Smooth muscle cell (in vitro differentiated cells): ENCODE measurements at regions not wholly inside any gene's neighbourhood (a gene's known extent, or its start where the extent isn't known, plus 50 kb on each side); places are given as distances from the start of the nearest gene placed in this dataset.

Experiments used
- DNase-seq: peaks from one replicate; lab custom pipeline; 2025; ENCODE audit not compliant: unreplicated experiment; lab: John Stamatoyannopoulos, UW
- H2AFZ ChIP-seq: fragments of 200-600 bp; sonication (generic); 2 replicates; pipeline ENCODE4 v1.6.0; 2016; ENCODE audit warnings: antibody characterized with exemption, low read depth, mild to moderate bottlenecking
- H3F3A ChIP-seq: fragments of 200-600 bp; sonication (generic); 2 replicates; pipeline ENCODE4 v1.6.0; 2017; ENCODE audit warnings: antibody characterized with exemption, low read depth
- H3K27ac ChIP-seq: fragments of 200-600 bp; sonication (generic); 2 replicates; pipeline ENCODE4 v1.5.1; 2016; ENCODE audit warnings: low read depth, mild to moderate bottlenecking
- H3K27me3 ChIP-seq: fragments of 200-600 bp; sonication (generic); 2 replicates; pipeline ENCODE4 v1.6.1; 2016; ENCODE audit warnings: low read depth, mild to moderate bottlenecking
- H3K36me3 ChIP-seq: fragments of 200-600 bp; sonication (generic); 2 replicates; pipeline ENCODE4 v1.5.1; 2016; ENCODE audit warnings: low read depth
- H3K4me1 ChIP-seq: fragments of 200-600 bp; sonication (generic); 2 replicates; pipeline ENCODE4 v1.5.1; 2016; ENCODE audit warnings: low read depth
- H3K4me2 ChIP-seq: fragments of 200-600 bp; sonication (generic); 2 replicates; pipeline ENCODE4 v1.6.0; 2016; ENCODE audit warnings: mild to moderate bottlenecking
- H3K4me3 ChIP-seq: fragments of 200-600 bp; sonication (generic); 2 replicates; pipeline ENCODE4 v1.5.1; 2016; ENCODE audit warnings: mild to moderate bottlenecking
- H3K79me2 ChIP-seq: fragments of 200-600 bp; sonication (generic); 2 replicates; pipeline ENCODE4 v1.6.0; 2016; ENCODE audit warnings: low read depth, mild to moderate bottlenecking
- H3K9ac ChIP-seq: fragments of 200-600 bp; sonication (generic); 2 replicates; pipeline ENCODE4 v1.6.0; 2016; ENCODE audit warnings: low read depth
- H3K9me3 ChIP-seq: fragments of 200-600 bp; sonication (generic); replicated peaks from 2 replicates; pipeline ENCODE4 v1.5.1; 2016; ENCODE audit warnings: low read depth
- H4K20me1 ChIP-seq: fragments of 200-600 bp; sonication (generic); 2 replicates; pipeline ENCODE4 v1.6.0; 2016; ENCODE audit warnings: low read depth
- WGBS: methylation state at CpG from one replicate; pipeline ENCODE4 v1.1.7; 2016; ENCODE audit warnings: low lambda C conversion rate; 5-methylcytosine and 5-hydroxymethylcytosine counted together
- TF ChIP-seq, protein P1 (sequence below): fragments of 200-600 bp; sonication (generic); IDR thresholded peaks from 2 replicates; pipeline ENCODE4 v1.5.1; 2017; ENCODE audit warnings: borderline replicate concordance, mild to moderate bottlenecking, antibody characterized with exemption; ENCODE audit not compliant: insufficient read depth, poor library complexity, severe bottlenecking

DNA sequence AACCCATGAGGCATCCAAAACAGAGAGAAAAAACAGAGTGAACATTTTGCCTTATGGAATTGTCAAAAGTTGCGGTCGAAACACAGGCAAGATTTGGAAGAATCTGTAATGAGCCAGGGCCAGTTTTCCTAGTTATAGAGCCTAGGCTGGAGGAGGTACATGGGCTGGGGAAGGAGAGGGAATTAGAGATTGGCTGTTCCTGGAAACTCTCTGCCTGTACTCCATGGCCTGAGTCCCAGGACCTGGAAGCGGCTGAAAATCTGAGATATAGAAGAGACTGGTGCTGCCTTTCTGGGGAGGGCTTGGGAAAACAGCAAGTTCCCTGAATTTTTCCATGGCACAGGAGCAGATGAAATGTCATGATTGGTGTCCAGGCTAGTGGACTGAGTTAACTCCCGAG lies 122.8 kb upstream of the KLF12 start:
- Histone ChIP-seq H3K27me3 (no peaks in the 10 kb centered on the region), H3K27ac (no peak overlapping the region), H4K20me1 (no peaks in the 10 kb centered on the region), H3K4me3 (no peak overlapping the region), H2AFZ (no peak overlapping the region), H3K79me2 (no peaks in the 10 kb centered on the region), H3K4me2 (no peak overlapping the region), H3F3A (no peaks in the 10 kb centered on the region), H3K36me3 (no peaks in the 10 kb centered on the region), H3K4me1 (no peaks in the 10 kb centered on the region), H3K9me3 (no peaks in the 10 kb centered on the region), H3K9ac (no peak overlapping the region)
- TF ChIP-seq, protein P1, sequence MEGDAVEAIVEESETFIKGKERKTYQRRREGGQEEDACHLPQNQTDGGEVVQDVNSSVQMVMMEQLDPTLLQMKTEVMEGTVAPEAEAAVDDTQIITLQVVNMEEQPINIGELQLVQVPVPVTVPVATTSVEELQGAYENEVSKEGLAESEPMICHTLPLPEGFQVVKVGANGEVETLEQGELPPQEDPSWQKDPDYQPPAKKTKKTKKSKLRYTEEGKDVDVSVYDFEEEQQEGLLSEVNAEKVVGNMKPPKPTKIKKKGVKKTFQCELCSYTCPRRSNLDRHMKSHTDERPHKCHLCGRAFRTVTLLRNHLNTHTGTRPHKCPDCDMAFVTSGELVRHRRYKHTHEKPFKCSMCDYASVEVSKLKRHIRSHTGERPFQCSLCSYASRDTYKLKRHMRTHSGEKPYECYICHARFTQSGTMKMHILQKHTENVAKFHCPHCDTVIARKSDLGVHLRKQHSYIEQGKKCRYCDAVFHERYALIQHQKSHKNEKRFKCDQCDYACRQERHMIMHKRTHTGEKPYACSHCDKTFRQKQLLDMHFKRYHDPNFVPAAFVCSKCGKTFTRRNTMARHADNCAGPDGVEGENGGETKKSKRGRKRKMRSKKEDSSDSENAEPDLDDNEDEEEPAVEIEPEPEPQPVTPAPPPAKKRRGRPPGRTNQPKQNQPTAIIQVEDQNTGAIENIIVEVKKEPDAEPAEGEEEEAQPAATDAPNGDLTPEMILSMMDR: no peak
- 77% methylated on average over 4 of the region's 4 CpGs for WGBS
- no peak for DNase-seq

DNA sequence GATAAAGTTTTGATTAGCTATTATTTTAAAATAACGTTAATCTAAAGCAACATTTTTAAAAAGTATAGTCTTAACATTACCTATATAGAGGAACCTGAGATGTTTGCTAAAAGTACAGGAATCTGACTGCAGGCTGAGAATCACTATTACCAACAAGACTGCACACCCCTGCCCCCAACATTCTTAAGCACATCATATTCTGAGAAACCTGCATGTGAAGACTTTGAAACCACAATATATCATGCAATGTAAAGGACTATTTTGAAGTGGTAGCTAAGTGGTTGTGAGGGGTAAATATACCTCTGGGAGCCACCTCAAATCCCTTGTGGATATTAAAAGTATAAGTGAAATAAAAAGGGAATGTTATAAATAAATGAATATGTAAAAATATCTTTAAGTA lies 119.0 kb upstream of the KLF12 start:
- TF ChIP-seq, protein P1: no peak
- H3K4me3 ChIP-seq: no peak overlapping the region

DNA sequence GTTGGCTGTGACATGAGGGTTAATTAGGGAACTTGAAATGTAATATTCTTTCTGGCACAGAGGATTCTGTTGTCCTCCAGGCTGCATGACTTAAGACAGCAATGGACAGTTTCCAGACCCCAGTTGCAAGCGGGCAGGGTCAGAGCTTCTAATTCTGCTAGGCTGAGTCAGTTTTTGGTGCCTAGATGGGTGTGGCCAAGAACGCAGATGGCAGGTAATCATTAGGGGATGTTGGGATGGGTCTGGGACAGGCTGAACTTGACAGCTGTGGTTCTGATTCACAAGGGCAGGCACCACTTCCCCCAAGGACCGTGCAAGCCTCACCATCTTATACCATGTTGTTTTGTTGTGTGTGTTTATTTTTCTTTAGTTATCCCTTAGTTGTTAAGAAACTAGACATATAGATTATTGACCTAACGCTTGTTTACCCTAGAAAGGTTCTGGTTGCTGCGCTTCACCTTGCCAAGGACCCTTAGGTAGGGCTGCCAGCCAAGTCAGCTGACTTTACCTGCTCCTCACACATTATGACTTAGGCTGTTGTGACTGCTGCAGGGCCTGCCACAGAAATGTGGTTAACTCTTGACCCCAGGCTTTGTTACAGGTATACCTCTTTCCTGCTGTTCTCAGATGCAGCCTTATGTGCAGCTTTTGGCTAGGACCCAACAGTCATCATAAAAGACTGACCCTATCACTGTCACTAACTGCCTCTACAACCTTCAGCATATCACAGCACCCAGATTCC lies 117.7 kb upstream of the KLF12 start:
- Histone ChIP-seq H2AFZ (no peak overlapping the region), H4K20me1 (no peaks in the 10 kb centered on the region), H3K79me2 (no peaks in the 10 kb centered on the region), H3K9ac (no peak overlapping the region), H3K27ac (no peak overlapping the region), H3K27me3 (no peaks in the 10 kb centered on the region), H3K4me2 (no peak overlapping the region), H3K4me3 (no peak overlapping the region), H3F3A (no peaks in the 10 kb centered on the region), H3K4me1 (no peaks in the 10 kb centered on the region), H3K9me3 (no peaks in the 10 kb centered on the region), H3K36me3 (no peaks in the 10 kb centered on the region)
- WGBS: 77% methylated on average over 5 of the region's 5 CpGs
- DNase-seq: no peak
- TF ChIP-seq, protein P1: no peak

More for the DNA sequence above, 119.0 kb upstream of the KLF12 start:
- Histone ChIP-seq H3K9me3 (no peaks in the 10 kb centered on the region), H4K20me1 (no peaks in the 10 kb centered on the region), H3K4me2 (no peak overlapping the region), H3K27me3 (no peaks in the 10 kb centered on the region), H3K27ac (no peak overlapping the region), H3K9ac (no peak overlapping the region), H3F3A (no peaks in the 10 kb centered on the region), H3K36me3 (no peaks in the 10 kb centered on the region), H2AFZ (no peak overlapping the region), H3K4me1 (no peaks in the 10 kb centered on the region), H3K79me2 (no peaks in the 10 kb centered on the region)
- 48% methylated on average over 1 of the region's 1 CpG for WGBS
- no peak for DNase-seq

DNA sequence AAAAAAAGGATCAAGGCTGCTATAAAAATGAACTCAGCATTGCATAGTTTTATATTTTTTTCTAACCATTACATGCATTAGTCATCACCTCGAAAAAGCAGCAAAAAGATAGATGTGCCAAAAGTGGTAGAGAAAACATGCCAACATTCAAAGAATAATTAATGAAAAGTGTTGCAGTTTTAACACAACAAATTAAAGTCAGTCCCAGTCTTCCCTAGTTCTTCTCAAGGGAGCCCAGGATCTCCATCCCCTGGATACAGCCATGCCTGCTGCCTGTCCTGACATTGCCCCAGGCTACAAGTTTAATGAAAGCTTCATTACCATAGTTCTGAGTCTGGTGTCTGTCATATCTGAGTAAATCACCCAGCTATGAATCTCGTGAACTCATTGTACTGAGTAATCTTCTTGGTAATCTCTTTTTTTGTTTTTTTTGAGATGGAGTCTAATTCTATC lies 116.6 kb upstream of the KLF12 start:
- Histone ChIP-seq H3K4me3 (no peak overlapping the region), H3K79me2 (no peaks in the 10 kb centered on the region), H3K4me2 (no peak overlapping the region), H3K27ac (no peak overlapping the region), H3F3A (no peaks in the 10 kb centered on the region), H3K9ac (no peak overlapping the region), H3K4me1 (no peaks in the 10 kb centered on the region), H3K9me3 (no peaks in the 10 kb centered on the region), H3K27me3 (no peaks in the 10 kb centered on the region), H4K20me1 (no peaks in the 10 kb centered on the region), H2AFZ (no peak overlapping the region), H3K36me3 (no peaks in the 10 kb centered on the region)
- TF ChIP-seq, protein P1: no peak
- WGBS: 64% methylated on average over 2 of the region's 2 CpGs
- no peak for DNase-seq
